GM18511 (cell line): ENCODE measurements at regions not wholly inside any gene's neighbourhood (a gene's known extent, or its start where the extent isn't known, plus 50 kb on each side); places are given as distances from the start of the nearest gene placed in this dataset.

Experiments
- ATAC-seq: cut with Tn5 transposase; IDR thresholded peaks from one replicate; pipeline ENCODE4 v1.9.1; 2021; ENCODE audit warnings: mild to moderate bottlenecking, moderate library complexity; ENCODE audit not compliant: unreplicated experiment

DNA sequence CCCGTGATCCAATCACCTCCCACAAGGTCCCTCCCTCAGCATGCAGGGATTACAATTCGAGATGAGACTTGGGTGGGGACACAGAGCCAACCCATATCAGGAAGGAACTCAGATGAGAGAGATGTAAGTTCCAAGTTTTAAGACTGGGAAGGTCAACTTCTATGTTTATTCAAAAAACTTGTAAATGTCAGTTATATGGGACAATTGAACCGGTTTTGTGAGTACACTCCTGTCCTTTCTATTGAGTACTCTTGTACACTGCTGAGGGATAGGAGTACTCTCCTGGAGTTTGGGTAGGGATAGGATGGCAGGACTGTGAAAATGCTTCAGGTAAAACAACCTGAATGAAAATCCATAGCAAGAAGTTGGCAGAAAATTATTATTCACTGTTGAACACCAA, 239.1 kb downstream of the ZNF674 start:
- no peak for ATAC-seq

DNA sequence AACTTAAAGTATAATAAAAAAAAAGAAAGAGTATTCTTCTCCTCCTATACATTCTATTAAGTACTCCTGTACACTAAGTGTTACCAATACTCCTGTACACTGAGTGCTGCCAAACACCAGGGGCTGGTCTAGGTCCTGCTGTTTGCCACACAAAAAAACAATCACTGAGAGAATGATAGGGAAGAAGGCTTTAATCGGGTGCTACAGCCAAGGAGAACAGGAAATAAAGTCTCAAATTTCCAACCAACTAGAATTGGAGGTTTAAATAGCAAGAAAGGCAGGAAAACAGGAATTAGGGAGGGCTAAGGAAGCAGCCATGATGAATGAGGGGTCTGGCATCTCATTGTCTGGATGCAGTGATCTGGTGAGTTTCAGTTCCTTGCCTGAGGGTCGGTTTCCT, 239.8 kb downstream of the ZNF674 start:
- no peak for ATAC-seq

DNA sequence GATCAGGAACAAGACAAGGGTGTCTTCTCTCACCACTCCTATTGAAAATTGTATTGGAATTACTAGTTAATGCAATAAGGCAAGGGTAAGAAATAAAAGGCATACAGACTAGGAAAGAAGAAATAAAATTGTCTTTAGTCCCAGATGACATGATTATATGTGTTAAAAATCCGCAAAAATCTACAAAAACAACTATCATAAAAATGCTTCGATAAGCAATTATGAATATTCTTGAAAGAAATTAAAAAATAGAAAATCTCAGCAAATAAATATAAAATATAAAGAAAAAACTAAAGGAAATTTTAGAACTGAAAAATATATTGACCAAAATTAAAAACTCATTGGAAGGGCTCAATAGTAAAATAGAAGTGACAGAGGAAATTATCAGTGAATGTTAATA, 243.3 kb downstream of the ZNF674 start:
- no peak for ATAC-seq

- no peak for ATAC-seq
Observed at GRCh38 chrX:46298821-46299220, 246.4 kb downstream of the ZNF674 start.

DNA sequence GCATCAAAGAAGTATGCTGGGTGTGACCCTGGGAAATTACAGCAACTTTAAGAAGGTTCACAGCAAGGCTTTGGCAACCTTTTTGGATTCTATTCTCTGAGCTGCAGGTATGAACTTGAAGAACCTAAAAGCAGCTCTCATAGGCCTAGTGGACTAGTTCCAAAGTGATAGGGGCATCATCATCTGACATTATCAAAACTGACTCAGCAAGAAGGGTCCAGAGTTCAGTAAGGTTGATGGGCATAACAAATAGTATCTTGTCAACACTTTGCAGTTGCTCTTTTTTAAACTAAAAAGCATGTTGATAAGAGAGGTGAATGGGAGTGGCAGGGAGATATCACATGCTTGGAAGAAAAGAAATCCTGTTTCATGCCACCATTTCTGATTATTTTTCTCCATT, 249.3 kb downstream of the ZNF674 start:
- no peak for ATAC-seq

- ATAC-seq = no peak
Observed at GRCh38 chrX:46294234-46294633, 251.0 kb downstream of the ZNF674 start.

GRCh38 chrX:46279925-46280313, 265.3 kb downstream of the ZNF674 start:
- no peak for ATAC-seq

DNA sequence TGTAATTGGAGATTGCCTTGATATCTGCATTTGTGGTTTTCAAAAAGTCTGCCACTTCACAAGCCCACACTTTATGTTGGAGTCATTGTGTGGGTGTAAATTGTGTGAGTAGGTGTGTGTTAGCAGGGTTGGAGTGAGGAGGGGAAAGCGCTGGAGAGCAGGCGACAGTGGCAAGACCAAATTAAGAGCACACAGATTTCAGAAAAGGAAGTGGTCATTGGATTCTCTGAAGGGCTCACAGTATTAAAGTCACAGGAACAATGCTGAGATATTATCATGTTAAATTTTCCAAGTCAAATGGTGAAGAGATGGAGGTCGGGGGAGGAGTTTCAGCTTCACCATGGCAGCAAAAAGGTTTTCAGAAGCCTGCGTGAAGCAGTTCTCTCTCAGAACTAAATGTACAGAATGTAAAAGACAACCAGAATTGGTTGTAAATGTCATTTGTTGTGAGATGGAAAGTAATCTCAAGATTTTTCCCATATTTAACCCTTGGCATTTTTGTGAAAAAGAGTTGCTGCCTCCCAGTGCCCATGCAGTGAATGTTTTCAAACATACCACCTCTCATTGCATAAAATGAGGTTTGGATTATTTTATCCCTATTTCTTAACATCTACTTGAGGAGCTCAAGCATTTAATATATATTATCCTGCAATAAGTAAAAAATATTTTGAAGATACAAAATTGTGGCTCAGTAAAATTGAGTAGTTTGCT, 265.9 kb downstream of the ZNF674 start:
- ATAC-seq = no peak

- no peak for ATAC-seq
Observed at GRCh38 chrX:46278572-46278971, 266.6 kb downstream of the ZNF674 start.

- no peak for ATAC-seq
Observed at GRCh38 chrX:46268412-46268811, 276.8 kb downstream of the ZNF674 start.

GRCh38 chrX:46263494-46263893, 281.7 kb downstream of the ZNF674 start:
- ATAC-seq = no peak

DNA sequence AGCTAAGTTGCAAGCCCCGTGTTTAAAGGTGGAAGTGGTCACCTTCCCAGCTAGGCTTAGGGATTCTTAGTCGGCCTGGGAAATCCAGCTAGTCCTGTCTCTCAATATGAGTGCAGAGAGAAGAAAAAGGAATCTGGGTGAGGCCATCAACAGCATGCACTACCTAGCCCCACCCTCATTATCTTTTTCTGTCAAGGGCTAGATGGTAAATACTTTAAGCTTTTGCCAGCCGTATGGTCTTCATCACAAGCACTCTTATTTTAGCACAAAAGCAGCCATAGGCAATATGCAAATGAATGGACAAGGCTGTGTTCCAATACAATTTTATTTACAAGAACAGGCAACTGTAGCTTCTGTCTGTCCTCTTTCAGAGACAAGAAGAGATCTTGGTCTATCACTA, 282.9 kb downstream of the ZNF674 start:
- ATAC-seq = no peak

- ATAC-seq = no peak
Observed at GRCh38 chrX:46260499-46260898, 284.7 kb downstream of the ZNF674 start.

DNA sequence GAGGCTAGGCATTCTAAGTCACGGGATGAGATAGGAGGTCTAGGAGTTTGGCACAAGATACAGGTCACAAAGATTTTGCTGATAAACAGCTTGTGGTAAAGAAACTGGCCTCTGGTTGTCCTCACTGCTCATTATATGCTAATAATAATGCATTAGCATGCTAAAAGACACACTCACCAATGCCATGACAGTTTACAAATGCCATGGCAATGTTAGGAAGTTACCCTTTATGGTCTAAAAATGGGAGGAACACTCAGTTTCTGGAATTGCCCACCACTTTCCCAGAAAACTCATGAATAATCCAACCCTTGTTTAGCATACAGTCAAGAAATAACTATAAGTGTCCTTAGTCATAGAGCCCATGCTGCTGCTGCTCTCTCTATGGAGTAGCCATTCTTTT, 286.9 kb downstream of the ZNF674 start:
- no peak for ATAC-seq

DNA sequence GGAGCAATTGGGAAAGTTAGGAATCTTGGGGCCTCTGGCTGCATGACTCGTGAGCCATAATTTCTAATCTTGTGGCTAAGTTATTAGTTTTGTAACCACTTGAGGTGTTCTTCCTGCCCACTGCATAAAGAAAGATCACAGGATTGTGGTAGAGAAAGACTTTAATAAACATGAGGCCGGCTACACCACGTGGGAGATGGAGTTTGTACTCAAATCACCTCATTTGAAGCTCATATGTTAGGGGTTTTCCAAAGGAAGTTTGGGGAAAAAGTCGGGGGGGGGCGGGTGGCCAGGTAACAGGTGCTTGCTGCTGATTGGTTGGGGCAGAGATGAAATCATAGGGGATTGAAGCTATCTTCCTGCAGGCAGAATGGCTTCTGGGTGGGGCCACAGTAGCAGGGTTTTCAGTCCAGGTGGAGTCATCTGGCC, 287.8 kb downstream of the ZNF674 start:
- no peak for ATAC-seq

DNA sequence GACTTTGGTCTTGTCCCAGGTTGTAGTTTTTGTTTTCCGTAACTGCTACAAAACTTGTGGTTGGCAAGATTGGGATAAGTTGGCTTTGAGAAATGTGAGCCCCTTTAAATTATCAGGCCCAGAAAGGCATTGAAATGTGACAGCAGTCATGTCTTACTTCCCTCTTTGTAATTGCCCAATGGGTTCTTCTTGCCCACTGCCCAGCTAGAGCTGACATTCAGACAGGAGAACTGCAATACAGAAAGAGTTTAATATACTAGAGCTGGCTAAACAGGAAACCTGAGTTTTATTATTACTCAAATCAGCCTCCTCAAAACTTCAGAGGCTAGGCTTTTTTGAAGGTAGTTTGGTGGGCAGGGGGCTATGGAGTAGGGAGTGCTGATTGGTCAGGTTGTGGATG, 288.3 kb downstream of the ZNF674 start:
- ATAC-seq = no peak

DNA sequence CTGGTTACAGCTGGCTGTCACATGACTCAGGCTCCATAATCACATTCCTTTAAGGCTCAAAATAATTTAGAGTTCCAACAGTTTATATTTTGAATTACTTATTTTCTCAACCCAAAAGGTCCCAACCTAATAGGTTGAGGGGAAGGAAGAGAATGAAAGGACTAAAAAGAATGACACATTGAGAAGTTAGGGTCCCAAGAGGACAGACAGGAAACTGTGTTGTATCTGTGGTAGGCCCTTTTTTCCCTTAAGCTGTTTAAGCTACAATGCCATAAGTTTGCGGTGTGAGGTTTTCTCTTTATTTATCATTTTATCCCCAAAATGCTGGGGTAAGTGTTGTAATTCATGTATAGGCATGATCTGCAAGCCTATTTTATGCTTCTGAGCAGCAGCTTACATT, 290.2 kb downstream of the ZNF674 start:
- no peak for ATAC-seq

DNA sequence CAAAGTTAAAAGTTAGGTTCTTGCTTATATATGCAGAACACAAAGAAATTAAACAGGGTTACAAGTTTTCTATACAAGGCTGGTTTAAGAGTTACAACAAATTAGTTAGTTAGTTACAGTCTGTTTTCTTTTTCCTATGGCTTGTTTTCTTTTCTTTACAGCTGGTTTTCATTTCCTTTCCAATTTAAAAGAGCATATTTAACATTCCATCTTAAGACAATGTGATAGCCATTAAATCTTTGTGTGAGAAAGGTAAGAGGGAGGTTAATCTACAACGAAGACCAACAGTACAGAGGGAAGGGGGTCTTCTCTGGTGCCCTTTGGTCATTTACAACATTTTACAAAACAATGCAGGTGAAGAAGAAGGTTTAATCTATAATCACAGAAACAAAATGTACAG, 290.6 kb downstream of the ZNF674 start:
- no peak for ATAC-seq

- no peak for ATAC-seq
Observed at GRCh38 chrX:46251755-46252154, 293.5 kb downstream of the ZNF674 start.

DNA sequence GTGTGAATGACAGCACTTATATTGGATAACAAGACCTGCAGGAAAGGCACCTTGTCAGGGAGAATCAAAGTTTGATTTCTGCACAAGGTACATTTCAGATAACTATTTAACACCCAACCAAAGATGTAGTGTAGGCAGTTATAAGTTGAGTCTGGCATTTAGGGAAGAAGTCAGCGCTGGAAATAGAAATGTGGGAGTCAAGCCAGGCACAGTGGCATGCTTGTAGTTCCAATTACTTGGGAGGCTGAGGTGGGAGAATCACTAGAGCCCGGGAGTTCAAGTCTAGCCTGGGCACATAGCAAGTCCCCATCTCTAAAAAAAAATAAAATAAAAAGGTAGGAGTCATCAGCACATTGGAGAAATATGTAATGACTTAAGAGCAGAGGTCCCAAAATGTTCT, 295.1 kb downstream of the ZNF674 start:
- no peak for ATAC-seq

- ATAC-seq = no peak
Observed at GRCh38 chrX:46247456-46247855, 297.8 kb downstream of the ZNF674 start.

- no peak for ATAC-seq
Observed at GRCh38 chrX:46244451-46244850, 300.8 kb downstream of the ZNF674 start.

DNA sequence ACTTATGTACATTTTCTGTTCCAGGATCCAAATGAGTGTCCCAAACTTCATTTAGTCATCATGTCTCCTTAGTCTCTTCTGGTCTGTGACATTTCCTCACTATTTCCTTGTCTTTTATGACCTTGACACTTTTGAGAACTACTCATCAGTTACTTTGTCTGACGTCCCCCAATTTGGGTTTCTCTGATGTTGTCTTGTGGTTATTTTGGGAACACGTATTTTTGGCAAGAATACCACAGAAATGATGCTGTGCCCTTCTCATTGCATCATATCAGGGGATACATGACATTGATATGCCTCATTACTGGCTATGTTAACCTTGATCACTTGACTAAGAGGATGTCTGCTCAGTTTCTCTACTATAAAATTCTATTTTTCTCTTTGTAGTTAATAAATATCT, 308.8 kb downstream of the ZNF674 start:
- ATAC-seq = no peak
